HepG2 (cell line): ENCODE measurements at regions not wholly inside any gene's neighbourhood (a gene's known extent, or its start where the extent isn't known, plus 50 kb on each side); places are given as distances from the start of the nearest gene placed in this dataset.
A peak's percentile ranks its signal among the peaks of the same experiment; 100 is the strongest.

Source experiments
- AHDC1 ChIP-seq: sonication (generic); formaldehyde crosslinking; IDR thresholded peaks from 2 replicates; pipeline ENCODE4 v1.5.1; 2020; ENCODE audit warnings: mild to moderate bottlenecking, missing genetic modification reagents, borderline replicate concordance
- CENPX ChIP-seq: sonication (generic); formaldehyde crosslinking; IDR thresholded peaks from 2 replicates; pipeline ENCODE4 v1.9.0; 2021; ENCODE audit warnings: mild to moderate bottlenecking, missing genetic modification reagents, moderate library complexity
- FOXA3 ChIP-seq: IDR thresholded peaks from 2 replicates; pipeline ENCODE4 v1.6.1; 2016; ENCODE audit warnings: missing genetic modification reagents, missing compliant biosample characterization
- KDM2A ChIP-seq: sonication (generic); formaldehyde crosslinking; IDR thresholded peaks from 2 replicates; pipeline ENCODE4 v1.4.0; 2020; ENCODE audit warnings: low read depth, missing genetic modification reagents, borderline replicate concordance
- KDM6A ChIP-seq: IDR thresholded peaks from 2 replicates; pipeline ENCODE4 v1.6.1; 2016; ENCODE audit warnings: low read depth
- KLF15 ChIP-seq: sonication (generic); formaldehyde crosslinking; IDR thresholded peaks from 2 replicates; pipeline ENCODE4 v1.8.1; 2023; ENCODE audit warnings: borderline replicate concordance, mild to moderate bottlenecking, inconsistent platforms, missing genetic modification reagents, mixed read lengths
- MIER3 ChIP-seq: IDR thresholded peaks from 2 replicates; pipeline ENCODE4 v1.6.1; 2016; ENCODE audit warnings: missing compliant biosample characterization, borderline replicate concordance
- MXD3 ChIP-seq: IDR thresholded peaks from 2 replicates; pipeline ENCODE4 v1.6.1; 2016; ENCODE audit warnings: mild to moderate bottlenecking, missing biosample characterization, missing genetic modification reagents
- NFKB2 ChIP-seq: sonication (generic); formaldehyde crosslinking; IDR thresholded peaks from 2 replicates; pipeline ENCODE4 v1.4.0; 2020; ENCODE audit warnings: missing genetic modification reagents, borderline replicate concordance
- PITX1 ChIP-seq: sonication (generic); formaldehyde crosslinking; IDR thresholded peaks from 2 replicates; pipeline ENCODE4 v1.5.1; 2020; ENCODE audit warnings: mild to moderate bottlenecking, missing genetic modification reagents
- PRPF4 ChIP-seq: fragments of 200-400 bp; formaldehyde crosslinking; IDR thresholded peaks from 2 replicates; pipeline ENCODE4 v1.6.1; 2016; ENCODE audit warnings: low read length, low read depth; ENCODE audit not compliant: poor library complexity, severe bottlenecking
- REST ChIP-seq, 2 experiments: IDR thresholded peaks; 2 replicates each; pipeline ENCODE4 v1.6.1; 2011 to 2012; ENCODE audit warnings: low read length in 2 of 2, borderline replicate concordance in 1 of 2, low read depth in 1 of 2, mild to moderate bottlenecking in 1 of 2, moderate library complexity in 1 of 2
- RXRA ChIP-seq: sonication (generic); formaldehyde crosslinking; IDR thresholded peaks from 2 replicates; pipeline ENCODE4 v1.5.1; 2020; ENCODE audit warnings: missing genetic modification reagents
- ZNF101 ChIP-seq: sonication (generic); formaldehyde crosslinking; IDR thresholded peaks from 2 replicates; pipeline ENCODE4 v1.4.0; 2020; ENCODE audit warnings: mild to moderate bottlenecking, low read depth, missing genetic modification reagents, borderline replicate concordance
- ZNF354B ChIP-seq: sonication (generic); formaldehyde crosslinking; IDR thresholded peaks from 2 replicates; pipeline ENCODE4 v1.8.0; 2022; ENCODE audit warnings: mild to moderate bottlenecking, missing genetic modification reagents
- ZNF510 ChIP-seq: sonication (generic); formaldehyde crosslinking; IDR thresholded peaks from 2 replicates; pipeline ENCODE4 v1.4.0; 2020; ENCODE audit warnings: low read depth, mild to moderate bottlenecking, missing genetic modification reagents
- ZNF563 ChIP-seq: sonication (generic); formaldehyde crosslinking; IDR thresholded peaks from 2 replicates; pipeline ENCODE4 v1.8.0; 2022; ENCODE audit warnings: mild to moderate bottlenecking, moderate library complexity, missing genetic modification reagents
- ZNF781 ChIP-seq: sonication (generic); formaldehyde crosslinking; IDR thresholded peaks from 2 replicates; pipeline ENCODE4 v1.5.1; 2020; ENCODE audit warnings: borderline replicate concordance, mild to moderate bottlenecking, missing genetic modification reagents; ENCODE audit errors: not compliant biosample characterization
- ZNF784 ChIP-seq: sonication (generic); formaldehyde crosslinking; IDR thresholded peaks from 2 replicates; pipeline ENCODE4 v1.5.1; 2020; ENCODE audit warnings: missing genetic modification reagents, mild to moderate bottlenecking, borderline replicate concordance

GRCh38 chr21:14877581-14878228 is 187.1 kb downstream of the NRIP1 start (continued):
- TF ChIP-seq ZNF510 (CRISPR knock-in tag) (no peak), CENPX (CRISPR knock-in tag) (no peak), AHDC1 (CRISPR knock-in tag) (peak; percentile 88; the same call in 1 of the 2 replicates), RXRA (peak; percentile 89; the same call in 1 of the 2 replicates), KDM6A (peak; percentile 10; the same call in 1 of the 2 replicates), ZNF563 (no peak), ZNF101 (no peak), KLF15 (no peak), ZNF784 (0 out of 2 replicates have a peak, but pooled peaks have one; percentile 24), PRPF4 (no peak), KDM2A (CRISPR knock-in tag) (no peak), ZNF781 (CRISPR knock-in tag) (no peak), FOXA3 (peak; percentile 74; the same call in 1 of the 2 replicates), ZNF354B (CRISPR knock-in tag) (no peak), PITX1 (CRISPR knock-in tag) (peak; percentile 83), MXD3 (CRISPR knock-in tag) (no peak), MIER3 (CRISPR knock-in tag) (no peak), REST (IDR thresholded peaks at IDR 0.05; ENCODE audit: borderline replicate concordance in 1 of 2, low read depth in 1 of 2, low read length in 2 of 2) (0 out of 4 replicates have a peak, but pooled peaks of 1 of the 2 experiments have one; percentile 47), NFKB2 (CRISPR knock-in tag) (no peak)
